H1 (cell line): ENCODE measurements at regions not wholly inside any gene's neighbourhood (a gene's known extent, or its start where the extent isn't known, plus 50 kb on each side); places are given as distances from the start of the nearest gene placed in this dataset.

Experiments used
- CTCF ChIA-PET: fragments of 300-600 bp; sonication (Branson Sonifier 250); formaldehyde crosslinking; loops from one replicate; lab custom pipeline; 2021; ENCODE audit not compliant: partially characterized antibody; lab: Charles Lee
- POLR2A ChIA-PET: fragments of 300-600 bp; sonication (Branson Sonifier 250); formaldehyde crosslinking; loops from one replicate; lab custom pipeline; 2021; ENCODE audit warnings: inconsistent platforms; ENCODE audit not compliant: partially characterized antibody; lab: Charles Lee
- DNase-seq, 2 experiments: peaks; one replicate each; pipeline versions ENCODE4 v3.0.0 to v3.0.0-alpha.2; 2010 to 2022; ENCODE audit warnings: low spot score in 2 of 2, low read depth in 1 of 2, mixed read lengths in 1 of 2
- FAIRE-seq: peaks from 2 replicates; lab custom pipeline; 2011; peaks lifted over from hg19 to GRCh38; lab: Jason Lieb, UNC
- H2AFZ ChIP-seq: 2 replicates; pipeline ENCODE4 v1.8.1; 2012; ENCODE audit warnings: low read length, inconsistent platforms
- H2AK5ac ChIP-seq: 2 replicates; pipeline ENCODE4 v1.6.1; 2013; ENCODE audit warnings: low read depth, low read length
- H2BK120ac ChIP-seq: replicated peaks from 2 replicates; pipeline ENCODE3; 2013; ENCODE audit warnings: low read depth, low read length, inconsistent platforms
- H2BK12ac ChIP-seq: 2 replicates; pipeline ENCODE4 v1.6.1; 2013; ENCODE audit warnings: low read depth, low read length
- H2BK15ac ChIP-seq: 2 replicates; pipeline ENCODE4 v1.6.1; 2013; ENCODE audit warnings: low read length
- H2BK20ac ChIP-seq: 2 replicates; pipeline ENCODE4 v1.6.1; 2013; ENCODE audit warnings: low read length
- H2BK5ac ChIP-seq: 2 replicates; pipeline ENCODE4 v1.6.1; 2013; ENCODE audit warnings: low read depth, low read length
- H3K14ac ChIP-seq: 2 replicates; pipeline ENCODE4 v1.6.1; 2013; ENCODE audit warnings: inconsistent platforms; ENCODE audit not compliant: insufficient read length
- H3K18ac ChIP-seq: 2 replicates; pipeline ENCODE4 v1.6.1; 2013; ENCODE audit warnings: low read length; ENCODE audit errors: extremely low read depth
- H3K23ac ChIP-seq: 2 replicates; pipeline ENCODE4 v1.6.1; 2013; ENCODE audit warnings: inconsistent platforms; ENCODE audit not compliant: insufficient read length
- H3K23me2 ChIP-seq: 2 replicates; pipeline ENCODE4 v1.6.1; 2013; ENCODE audit warnings: low read depth, low read length
- H3K27ac ChIP-seq: 2 replicates; pipeline ENCODE4 v1.6.1; 2011; ENCODE audit warnings: low read depth, low read length, inconsistent platforms
- H3K27me3 ChIP-seq, 4 experiments: replicated peaks in 1 of 4; 1 replicate in 1 of 4; 2 replicates in 3 of 4; pipeline versions ENCODE4 v1.6.1 to v1.8.1; 2011 to 2013; ENCODE audit warnings: low read length in 3 of 4, mild to moderate bottlenecking in 3 of 4, inconsistent platforms in 2 of 4, mixed read lengths in 2 of 4, moderate library complexity in 1 of 4; ENCODE audit not compliant: control insufficient read depth in 3 of 4, insufficient read depth in 3 of 4; ENCODE audit errors: extremely low read depth in 1 of 4
- H3K36me3 ChIP-seq, 4 experiments: 2 replicates each; pipeline versions ENCODE4 v1.6.1 to v1.8.1; 2011 to 2013; ENCODE audit warnings: mild to moderate bottlenecking in 4 of 4, low read length in 3 of 4, moderate library complexity in 2 of 4, control low read depth in 1 of 4, inconsistent platforms in 1 of 4; ENCODE audit not compliant: insufficient read depth in 4 of 4, control insufficient read depth in 2 of 4
- H3K4ac ChIP-seq: replicated peaks from 2 replicates; pipeline ENCODE3; 2013; ENCODE audit warnings: low read length, low read depth, mixed read lengths, inconsistent platforms; ENCODE audit not compliant: insufficient read length
- H3K4me1 ChIP-seq, 4 experiments: replicated peaks in 1 of 4; 1 replicate in 1 of 4; 2 replicates in 3 of 4; pipeline versions ENCODE4 v1.6.1 to v1.8.1; 2011 to 2013; ENCODE audit warnings: low read length in 3 of 4, inconsistent platforms in 2 of 4, mixed read lengths in 1 of 4; ENCODE audit not compliant: insufficient read depth in 4 of 4, control insufficient read depth in 3 of 4
- H3K4me2 ChIP-seq, 2 experiments: 2 replicates each; pipeline versions ENCODE4 v1.6.1 to v1.8.1; 2011 to 2013; ENCODE audit warnings: low read depth in 2 of 2, low read length in 2 of 2, control low read depth in 1 of 2, inconsistent platforms in 1 of 2, mild to moderate bottlenecking in 1 of 2; ENCODE audit not compliant: insufficient read depth in 1 of 2
- H3K4me3 ChIP-seq, 4 experiments: fragments of 200-600, 300-600 bp in 1 of 4; sonication (generic), shearing (Covaris generic), sonication (Bioruptor Twin) in 1 of 4; 2 replicates each; pipeline versions ENCODE4 v1.5.1 to v1.8.1; 2011 to 2016; ENCODE audit warnings: low read length in 4 of 4, low read depth in 3 of 4, control low read depth in 2 of 4, inconsistent platforms in 2 of 4, mild to moderate bottlenecking in 2 of 4, mixed read lengths in 1 of 4, moderate library complexity in 1 of 4; ENCODE audit not compliant: insufficient read depth in 2 of 4; ENCODE audit errors: extremely low read depth in 1 of 4
- H3K56ac ChIP-seq: replicated peaks from 2 replicates; pipeline ENCODE3; 2013; ENCODE audit warnings: low read depth, mild to moderate bottlenecking, mixed read lengths, low read length, inconsistent platforms; ENCODE audit not compliant: insufficient read length
- H3K79me1 ChIP-seq: 2 replicates; pipeline ENCODE4 v1.6.1; 2013; ENCODE audit warnings: low read depth, low read length, control low read depth
- H3K79me2 ChIP-seq, 2 experiments: 2 replicates each; pipeline versions ENCODE4 v1.6.1 to v1.8.1; 2012 to 2013; ENCODE audit warnings: low read length in 2 of 2, mild to moderate bottlenecking in 2 of 2, inconsistent platforms in 1 of 2; ENCODE audit not compliant: insufficient read depth in 2 of 2, control insufficient read depth in 1 of 2
- H3K9ac ChIP-seq, 4 experiments: replicated peaks in 1 of 4; 1 replicate in 1 of 4; 2 replicates in 3 of 4; pipeline versions ENCODE4 v1.6.1 to v1.8.1; 2011 to 2013; ENCODE audit warnings: low read depth in 3 of 4, low read length in 3 of 4, control low read depth in 2 of 4, mild to moderate bottlenecking in 2 of 4, moderate library complexity in 2 of 4, inconsistent platforms in 1 of 4; ENCODE audit errors: extremely low read depth in 1 of 4
- H3K9me3 ChIP-seq, 2 experiments: 2 replicates each; pipeline versions ENCODE4 v1.6.1 to v1.8.1; 2012 to 2013; ENCODE audit warnings: mild to moderate bottlenecking in 2 of 2, moderate library complexity in 2 of 2, control low read depth in 1 of 2, inconsistent platforms in 1 of 2, low read depth in 1 of 2, low read length in 1 of 2, mixed read lengths in 1 of 2; ENCODE audit not compliant: insufficient read depth in 2 of 2
- H4K20me1 ChIP-seq, 2 experiments: replicated peaks in 1 of 2; 2 replicates each; pipeline versions ENCODE3 to v1.8.1; 2011 to 2013; ENCODE audit warnings: inconsistent platforms in 2 of 2, low read length in 2 of 2, mild to moderate bottlenecking in 1 of 2; ENCODE audit not compliant: insufficient read depth in 2 of 2, control insufficient read depth in 1 of 2
- H4K5ac ChIP-seq: 2 replicates; pipeline ENCODE4 v1.6.1; 2013; ENCODE audit warnings: low read length, low read depth, mixed read lengths, inconsistent platforms; ENCODE audit not compliant: insufficient read length
- H4K8ac ChIP-seq: 2 replicates; pipeline ENCODE4 v1.8.0; 2013; ENCODE audit warnings: mild to moderate bottlenecking, moderate library complexity, low read length, inconsistent platforms; ENCODE audit not compliant: insufficient read depth; ENCODE audit errors: extremely low read depth
- H4K91ac ChIP-seq: replicated peaks from 2 replicates; pipeline ENCODE3; 2013; ENCODE audit warnings: low read length, mixed read lengths, inconsistent platforms; ENCODE audit not compliant: insufficient read length
- CTCF ChIP-seq, 3 experiments: IDR thresholded peaks; 1 replicate in 2 of 3; 2 replicates in 1 of 3; pipeline versions ENCODE4 v1.5.1 to v1.6.1; 2011; ENCODE audit warnings: low read length in 3 of 3, mild to moderate bottlenecking in 3 of 3, inconsistent platforms in 2 of 3, low read depth in 1 of 3, moderate library complexity in 1 of 3; ENCODE audit not compliant: insufficient read depth in 1 of 3; ENCODE audit errors: control extremely low read depth in 1 of 3
- JUND ChIP-seq: IDR thresholded peaks from 2 replicates; pipeline ENCODE4 v1.6.1; 2011; ENCODE audit warnings: mild to moderate bottlenecking, improper control_type of control experiment, low read length
- NRF1 ChIP-seq: IDR thresholded peaks from 2 replicates; pipeline ENCODE4 v1.6.1; 2011; ENCODE audit warnings: mild to moderate bottlenecking, low read depth, low read length, improper control_type of control experiment
- RAD21 ChIP-seq, 2 experiments: IDR thresholded peaks in 1 of 2; conservative IDR thresholded peaks in 1 of 2; 2 replicates each; pipeline ENCODE4 v1.6.1; 2011; ENCODE audit warnings: low read depth in 2 of 2, low read length in 2 of 2, improper control_type of control experiment in 1 of 2, inconsistent platforms in 1 of 2, mild to moderate bottlenecking in 1 of 2, moderate library complexity in 1 of 2
- TAF1 ChIP-seq: IDR thresholded peaks from 2 replicates; pipeline ENCODE4 v1.6.1; 2011; ENCODE audit warnings: mild to moderate bottlenecking, low read depth, low read length
- WGBS, 2 experiments: shearing (Covaris generic) in 1 of 2; methylation state at CpG; one replicate each; pipeline versions ENCODE4 v1.1.6 to v1.1.7; 2013 to 2015; ENCODE audit warnings: low lambda C conversion rate in 2 of 2, mixed read lengths in 2 of 2, inconsistent platforms in 1 of 2, low coverage in 1 of 2, missing lambda C conversion rate in 1 of 2; ENCODE audit not compliant: insufficient replicate concordance in 2 of 2, insufficient coverage in 1 of 2, insufficient read length in 1 of 2; ENCODE audit errors: extremely low coverage in 1 of 2, missing lambda C conversion rate in 1 of 2; 5-methylcytosine and 5-hydroxymethylcytosine counted together

- peak in 1 of 2 experiments; percentile 62 for DNase-seq
- no peak overlapping the region for H2BK12ac ChIP-seq
- no peak overlapping the region for H2AK5ac ChIP-seq
- no peak overlapping the region for H3K9ac ChIP-seq
- H2BK20ac ChIP-seq = no peak overlapping the region
- no peaks in the 10 kb centered on the region for H4K20me1 ChIP-seq
- H3K4me3 ChIP-seq = no peak overlapping the region
- H2BK120ac ChIP-seq = no peak overlapping the region
- POLR2A ChIA-PET = interaction anchor here (0.6 to 1.3 kb wide), 3 partner anchors 141 to 382 kb away, joined by 3 to 4 read pairs (median 4); partner anchors contain the start of gene IVNS1ABP
- H3K18ac ChIP-seq = no peak overlapping the region
- CTCF ChIA-PET = interaction anchor here (0.6 to 4.7 kb wide), 40 partner anchors 8 to 524 kb away, joined by 3 to 66 read pairs (median 4); partner anchors contain the start of gene IVNS1ABP
- H3K27me3 ChIP-seq = no peaks in the 10 kb centered on the region
- no peaks in the 10 kb centered on the region for H3K9me3 ChIP-seq
- no peak overlapping the region for H4K8ac ChIP-seq
- no peak overlapping the region for H3K27ac ChIP-seq
- no peak overlapping the region for H4K91ac ChIP-seq
- TF ChIP-seq JUND (0 out of 2 replicates have a peak, but pooled peaks have one; percentile 27), TAF1 (no peak), RAD21 (IDR thresholded peaks at IDR 0.05 in 1 of 2, conservative IDR thresholded peaks at IDR 0.05 in 1 of 2; ENCODE audit: low read depth in 2 of 2, low read length in 2 of 2) (peak; percentile 77 to 82), CTCF (IDR thresholded peaks at IDR 0.05; ENCODE audit: control extremely low read depth in 1 of 3, insufficient read depth in 1 of 3, low read depth in 1 of 3, low read length in 3 of 3) (peak in 2 of 3 experiments; percentile 57; a peak in 3 of 4 replicates), NRF1 (no peak)
- H3K4ac ChIP-seq = no peak overlapping the region
- peak overlapping the region; percentile 56; the same call in 1 of the 2 replicates for H2AFZ ChIP-seq
- H3K56ac ChIP-seq = no peak overlapping the region
- H3K23me2 ChIP-seq = no peaks in the 10 kb centered on the region
- no peak overlapping the region for H2BK5ac ChIP-seq
- no peak overlapping the region for H3K4me2 ChIP-seq
- H3K79me2 ChIP-seq = no peaks in the 10 kb centered on the region
- H4K5ac ChIP-seq = no peak overlapping the region
- H3K36me3 ChIP-seq = no peaks in the 10 kb centered on the region
- H3K23ac ChIP-seq = no peak overlapping the region
- H3K14ac ChIP-seq = no peak overlapping the region
- H2BK15ac ChIP-seq = no peak overlapping the region
- WGBS, 2 experiments = 67% methylated on average over 6 of the region's 6 CpGs; no CpG with 5 or more reads in 1 of the 2 experiments
- peak; percentile 81 for FAIRE-seq
- H3K79me1 ChIP-seq = no peaks in the 10 kb centered on the region
- peaks cover 0 to 2% (median 0%) of the 10 kb centered on the region in 4 experiments; a peak in 2 of 7 replicates for H3K4me1 ChIP-seq
These were observed 64.0 kb upstream of the HMCN1 start for GRCh38 chr1:185670187-185670627.
